Lower leg skin (tissue), 3 donors: ENCODE measurements at regions not wholly inside any gene's neighbourhood (a gene's known extent, or its start where the extent isn't known, plus 50 kb on each side); places are given as distances from the start of the nearest gene placed in this dataset.

Experiments
- CTCF ChIP-seq, 3 donors: fragments of 450-650 bp; IDR thresholded peaks; one replicate each; pipeline ENCODE4 v1.5.1; 2016; ENCODE audit warnings: antibody characterized with exemption in 3 of 3, mild to moderate bottlenecking in 3 of 3, moderate library complexity in 2 of 3
- POLR2A ChIP-seq, 2 donors: fragments of 450-650 bp; IDR thresholded peaks; one replicate each; pipeline ENCODE4 v1.6.1; 2016 to 2017; ENCODE audit warnings: antibody characterized with exemption in 2 of 2, mild to moderate bottlenecking in 1 of 2, moderate library complexity in 1 of 2

DNA sequence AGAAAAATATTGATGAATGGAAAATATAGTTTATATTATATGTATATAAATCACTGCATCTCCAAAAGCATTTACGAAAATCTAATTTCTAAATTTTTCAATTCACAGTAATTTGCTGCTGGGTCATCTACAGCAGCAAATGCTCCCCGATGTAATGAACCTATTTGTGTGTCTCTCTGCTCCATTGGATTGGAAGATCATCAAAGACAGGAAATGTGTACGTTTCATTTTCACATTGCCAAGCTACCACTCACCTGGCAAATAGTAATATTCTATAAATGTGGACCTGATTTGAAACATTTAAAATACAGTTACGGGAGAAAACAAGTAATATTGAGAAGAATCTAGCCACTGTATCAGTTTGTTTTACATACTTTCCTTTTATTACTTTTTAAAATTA, 317.7 kb downstream of the PAPSS1 start:
- TF ChIP-seq CTCF (IDR thresholded peaks at IDR 0.05) (no peak), POLR2A (IDR thresholded peaks at IDR 0.05) (no peak)
